Mammary epithelial cell (primary cell): ENCODE measurements at regions not wholly inside any gene's neighbourhood (a gene's known extent, or its start where the extent isn't known, plus 50 kb on each side); places are given as distances from the start of the nearest gene placed in this dataset.

Experiments used
- CTCF ChIP-seq, 2 donors: IDR thresholded peaks in 1 of 2; conservative IDR thresholded peaks in 1 of 2; 2 replicates each; pipeline ENCODE4 v1.5.1; 2011 to 2012; ENCODE audit warnings: inconsistent platforms in 2 of 2, low read length in 2 of 2, mild to moderate bottlenecking in 2 of 2, control low read depth in 1 of 2, low read depth in 1 of 2; ENCODE audit not compliant: insufficient read depth in 1 of 2; ENCODE audit errors: extremely low read depth in 1 of 2
- EZH2 ChIP-seq: IDR thresholded peaks from 2 replicates; pipeline ENCODE4 v1.6.1; 2012; ENCODE audit warnings: low read length, inconsistent platforms, borderline replicate concordance

- TF ChIP-seq CTCF (conservative IDR thresholded peaks at IDR 0.05 in 1 of 2, IDR thresholded peaks at IDR 0.05 in 1 of 2; ENCODE audit: extremely low read depth in 1 of 2, insufficient read depth in 1 of 2, low read depth in 1 of 2, low read length in 2 of 2) = no peak
- TF ChIP-seq EZH2 = no peak
Observed at GRCh38 chr1:198047913-198048312, 108.9 kb upstream of the NEK7 start.
